ENCODE measurements at regions not wholly inside any gene's neighbourhood (a gene's known extent, or its start where the extent isn't known, plus 50 kb on each side); places are given as distances from the start of the nearest gene placed in this dataset.

GRCh38 chr2:180231015-180231414 lies 223.9 kb upstream of the CWC22 start:
- TF ChIP-seq EP300 (conservative IDR thresholded peaks at IDR 0.05; ENCODE audit: poor library complexity, severe bottlenecking) (no peak), REST (IDR thresholded peaks at IDR 0.05; ENCODE audit: borderline replicate concordance) (no peak), RAD21 (conservative IDR thresholded peaks at IDR 0.05) (no peak), TAF1 (IDR thresholded peaks at IDR 0.05; ENCODE audit: low read depth) (no peak), MXI1 (conservative IDR thresholded peaks at IDR 0.05; ENCODE audit: poor library complexity, severe bottlenecking) (no peak), EZH2 (IDR thresholded peaks at IDR 0.05; ENCODE audit: borderline replicate concordance, insufficient read depth, low read length, poor library complexity, severe bottlenecking) (no peak), CTCF (IDR thresholded peaks at IDR 0.05; ENCODE audit: poor library complexity, severe bottlenecking) (no peak)
- no peak overlapping the region for H3K4me2 ChIP-seq (ENCODE audit: low read length)

GRCh38 chr2:180227461-180227860 lies 220.4 kb upstream of the CWC22 start:
- Histone ChIP-seq H4K20me1 (ENCODE audit: insufficient read depth) (no peaks in the 10 kb centered on the region), H3K27me3 (ENCODE audit: insufficient read depth, low read depth, low read length) (no peaks in the 10 kb centered on the region), H3K4me3 (ENCODE audit: low read length) (no peak overlapping the region), H3K9ac (ENCODE audit: low read length) (no peak overlapping the region), H2AFZ (ENCODE audit: low read depth, low read length) (no peak overlapping the region), H3K9me3 (ENCODE audit: low read length) (peaks cover 8% of the 10 kb centered on the region), H3K36me3 (ENCODE audit: insufficient read depth, low read length) (no peaks in the 10 kb centered on the region), H3K4me2 (ENCODE audit: low read length) (no peak overlapping the region), H3K9me2 (ENCODE audit: insufficient read depth, low read length) (no peaks in the 10 kb centered on the region), H3K27ac (ENCODE audit: low read length) (no peak overlapping the region), H3K79me2 (replicated peaks; ENCODE audit: insufficient read depth, low read length) (no peaks in the 10 kb centered on the region), H3F3A (ENCODE audit: insufficient read depth, low read length, poor library complexity, severe bottlenecking) (no peaks in the 10 kb centered on the region)
- TF ChIP-seq SMC3 (conservative IDR thresholded peaks at IDR 0.05; ENCODE audit: poor library complexity) (no peak), MXI1 (conservative IDR thresholded peaks at IDR 0.05; ENCODE audit: poor library complexity, severe bottlenecking) (no peak), TAF1 (IDR thresholded peaks at IDR 0.05; ENCODE audit: low read depth) (no peak), EZH2 (IDR thresholded peaks at IDR 0.05; ENCODE audit: borderline replicate concordance, insufficient read depth, low read length, poor library complexity, severe bottlenecking) (no peak), RAD21 (conservative IDR thresholded peaks at IDR 0.05) (no peak), POLR2AphosphoS5 (IDR thresholded peaks at IDR 0.05) (no peak), CTCF (IDR thresholded peaks at IDR 0.05; ENCODE audit: poor library complexity, severe bottlenecking) (no peak), EP300 (conservative IDR thresholded peaks at IDR 0.05; ENCODE audit: poor library complexity, severe bottlenecking) (no peak), REST (IDR thresholded peaks at IDR 0.05; ENCODE audit: borderline replicate concordance) (no peak)

More at GRCh38 chr2:180231015-180231414, 223.9 kb upstream of the CWC22 start:
- Histone ChIP-seq H3K9ac (ENCODE audit: low read length) (no peak overlapping the region), H3K27me3 (ENCODE audit: insufficient read depth, low read depth, low read length) (no peaks in the 10 kb centered on the region), H3K4me3 (ENCODE audit: low read length) (no peak overlapping the region), H3F3A (ENCODE audit: insufficient read depth, low read length, poor library complexity, severe bottlenecking) (no peaks in the 10 kb centered on the region), H3K9me3 (ENCODE audit: low read length) (no peaks in the 10 kb centered on the region), H3K36me3 (ENCODE audit: insufficient read depth, low read length) (no peaks in the 10 kb centered on the region), H3K27ac (ENCODE audit: low read length) (no peak overlapping the region), H3K79me2 (replicated peaks; ENCODE audit: insufficient read depth, low read length) (no peaks in the 10 kb centered on the region), H4K20me1 (ENCODE audit: insufficient read depth) (no peaks in the 10 kb centered on the region), H2AFZ (ENCODE audit: low read depth, low read length) (no peak overlapping the region), H3K9me2 (ENCODE audit: insufficient read depth, low read length) (no peaks in the 10 kb centered on the region)

All from neural cell (in vitro differentiated cells).